ENCODE measurements at regions not wholly inside any gene's neighbourhood (a gene's known extent, or its start where the extent isn't known, plus 50 kb on each side); places are given as distances from the start of the nearest gene placed in this dataset.

DNA sequence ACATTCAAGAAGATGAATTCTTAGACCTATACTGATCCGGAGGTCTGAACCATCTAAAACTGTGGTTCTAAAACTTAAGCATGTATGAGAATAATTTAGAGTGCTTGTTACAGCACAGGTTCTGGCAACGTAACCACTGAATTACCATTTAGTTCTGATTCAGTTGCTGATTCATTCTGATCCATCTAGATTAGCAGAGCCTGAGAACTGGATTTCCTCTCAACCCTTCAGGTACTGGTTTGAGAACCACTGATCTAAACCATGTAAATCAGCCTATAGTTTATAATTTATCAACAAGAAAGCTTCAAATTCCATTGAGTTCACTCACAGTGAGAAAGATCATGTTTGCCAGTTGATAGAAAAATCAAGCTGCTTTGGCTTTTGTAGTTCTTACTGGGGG lies 1001.1 kb upstream of the EPHA6 start:
- no peaks in the 10 kb centered on the region for H3K27me3 ChIP-seq (ENCODE audit: insufficient read depth, low read length)
- H3K9me2 ChIP-seq (ENCODE audit: insufficient read depth), result no peaks in the 10 kb centered on the region
- ATAC-seq (no peak), DNase-seq (ENCODE audit: low read depth, low spot score) (no peak)
- no peak for TF ChIP-seq FOSL1 (IDR thresholded peaks at IDR 0.05; ENCODE audit: low read depth)
- RAD21 ChIA-PET (ENCODE audit: low non-redundant PET in 1 of 2, low total read pairs in 2 of 2, uncharacterized antibody in 2 of 2, unreplicated experiment in 2 of 2), result no interaction called here
- H3K36me3 ChIP-seq (ENCODE audit: control insufficient read depth in 1 of 2, insufficient read depth in 2 of 2, low read length in 2 of 2), result no peaks in the 10 kb centered on the region; a peak in 1 of 4 replicates
- H3K27ac ChIP-seq (ENCODE audit: low read depth, low read length), result no peak overlapping the region
- CTCF ChIA-PET, result no interaction called here
- POLR2A ChIA-PET, result no interaction called here
- H2AFZ ChIP-seq (ENCODE audit: low read depth, low read length, poor library complexity, severe bottlenecking), result no peak overlapping the region
- H3K4me1 ChIP-seq (ENCODE audit: control insufficient read depth in 1 of 2, insufficient read depth in 2 of 2, low read length in 2 of 2), result no peaks in the 10 kb centered on the region
- no peak overlapping the region for H3K9ac ChIP-seq (ENCODE audit: low read length)
- intact Hi-C loops (cut with micrococcal nuclease), result no loop called here
- peaks cover 0 to 22% of the 10 kb centered on the region in 2 experiments; a peak in 3 of 4 replicates for H3K9me3 ChIP-seq (ENCODE audit: control insufficient read depth in 1 of 2, insufficient read depth in 1 of 2, low read depth in 1 of 2, low read length in 2 of 2)
- H3K4me3 ChIP-seq (replicated peaks in 1 of 2; ENCODE audit: low read depth in 1 of 2, low read length in 2 of 2), result no peak overlapping the region
- no peaks in the 10 kb centered on the region for H3K79me2 ChIP-seq (ENCODE audit: insufficient read depth, low read length)
- H4K20me1 ChIP-seq (ENCODE audit: insufficient read depth), result no peaks in the 10 kb centered on the region
- no peak overlapping the region for H3K4me2 ChIP-seq (ENCODE audit: low read length)
- no TSS peak for BruUV-seq (replicated peaks)

DNA sequence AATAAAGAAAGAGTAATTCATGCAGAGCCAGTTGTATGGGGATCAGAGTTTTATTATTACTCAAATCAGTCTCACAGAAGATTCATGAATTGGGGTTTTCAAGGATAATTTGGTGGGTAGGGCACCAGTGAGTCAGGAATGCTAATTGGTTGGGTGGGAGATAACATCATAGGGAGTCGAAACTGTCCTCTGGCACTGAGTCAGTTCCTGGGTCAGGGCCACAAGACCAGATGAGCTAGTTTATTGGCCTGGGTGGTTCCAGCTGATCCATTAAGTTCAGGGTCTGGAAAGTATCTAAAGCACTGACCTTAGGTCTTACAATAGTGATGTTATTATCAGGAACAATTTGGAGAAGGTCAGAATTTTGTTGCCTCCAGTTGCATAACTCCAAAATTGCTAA lies 998.6 kb upstream of the EPHA6 start:
- ChIA-PET CTCF (no interaction called here), RAD21 (ENCODE audit: low non-redundant PET in 1 of 2, low total read pairs in 2 of 2, uncharacterized antibody in 2 of 2, unreplicated experiment in 2 of 2) (no interaction called here), POLR2A (no interaction called here)
- H2AFZ ChIP-seq (ENCODE audit: low read depth, low read length, poor library complexity, severe bottlenecking), result no peak overlapping the region
- H3K79me2 ChIP-seq (ENCODE audit: insufficient read depth, low read length), result no peaks in the 10 kb centered on the region
- no peak for ATAC-seq
- H3K9me3 ChIP-seq (ENCODE audit: control insufficient read depth in 1 of 2, insufficient read depth in 1 of 2, low read depth in 1 of 2, low read length in 2 of 2), result peaks cover 0 to 30% of the 10 kb centered on the region in 2 experiments; a peak in 3 of 4 replicates
- no TSS peak for BruUV-seq (replicated peaks)
- no peak overlapping the region for H3K4me3 ChIP-seq (replicated peaks in 1 of 2; ENCODE audit: low read depth in 1 of 2, low read length in 2 of 2)
- no peaks in the 10 kb centered on the region; a peak in 1 of 4 replicates for H3K36me3 ChIP-seq (ENCODE audit: control insufficient read depth in 1 of 2, insufficient read depth in 2 of 2, low read length in 2 of 2)
- no peak overlapping the region for H3K9ac ChIP-seq (ENCODE audit: low read length)
- H3K4me1 ChIP-seq (ENCODE audit: control insufficient read depth in 1 of 2, insufficient read depth in 2 of 2, low read length in 2 of 2), result no peaks in the 10 kb centered on the region
- intact Hi-C loops (cut with micrococcal nuclease), result no loop called here
- H3K4me2 ChIP-seq (ENCODE audit: low read length), result no peak overlapping the region
- H3K9me2 ChIP-seq (ENCODE audit: insufficient read depth), result no peaks in the 10 kb centered on the region
- H4K20me1 ChIP-seq (ENCODE audit: insufficient read depth), result no peaks in the 10 kb centered on the region
- no peaks in the 10 kb centered on the region for H3K27me3 ChIP-seq (ENCODE audit: insufficient read depth, low read length)
- TF ChIP-seq YY1 (IDR thresholded peaks at IDR 0.05; ENCODE audit: extremely low read depth, insufficient replicate concordance, low read depth, low read length) (no peak), RAD21 (IDR thresholded peaks at IDR 0.05; ENCODE audit: low read depth) (no peak), ZNF274 (IDR thresholded peaks at IDR 0.05; ENCODE audit: low read depth, low read length) (no peak), TCF7L2 (IDR thresholded peaks at IDR 0.05; ENCODE audit: borderline replicate concordance, extremely low read depth, insufficient read depth, insufficient read length) (no peak), SP1 (IDR thresholded peaks at IDR 0.05; ENCODE audit: low read depth) (no peak)
- H3K27ac ChIP-seq (ENCODE audit: low read depth, low read length), result no peak overlapping the region
- no peak for DNase-seq (ENCODE audit: low read depth, low spot score)
